ENCODE measurements at regions not wholly inside any gene's neighbourhood (a gene's known extent, or its start where the extent isn't known, plus 50 kb on each side); places are given as distances from the start of the nearest gene placed in this dataset.
"Not testable (repeated sequence)": the region's sequence is repeated elsewhere in the genome, so short reads cannot be mapped to it uniquely, and the experiment has no call there.

- DNase-seq (ENCODE audit: low spot score): no peak
Observed at GRCh38 chr7:17090751-17091150, 207.7 kb upstream of the AHR start.

- DNase-seq (ENCODE audit: low spot score): no peak
Observed at GRCh38 chr7:17093461-17093860, 205.0 kb upstream of the AHR start.

GRCh38 chr7:17094963-17095574 lies 203.4 kb upstream of the AHR start:
- no peak for DNase-seq (ENCODE audit: low spot score)

GRCh38 chr7:17095931-17096330 lies 202.5 kb upstream of the AHR start:
- no peak for DNase-seq (ENCODE audit: low spot score)

GRCh38 chr7:17097668-17098297 lies 200.7 kb upstream of the AHR start:
- no peak for DNase-seq (ENCODE audit: low spot score)

GRCh38 chr7:17098515-17098914 lies 199.9 kb upstream of the AHR start:
- DNase-seq (ENCODE audit: low spot score): no peak

- DNase-seq (ENCODE audit: low spot score): peak; percentile 84
Observed at GRCh38 chr7:17099083-17099973, 199.1 kb upstream of the AHR start.

- DNase-seq (ENCODE audit: low spot score): not testable (repeated sequence)
Observed at GRCh38 chr7:17099974-17100509, 198.4 kb upstream of the AHR start.

GRCh38 chr7:17101207-17101696 lies 197.2 kb upstream of the AHR start:
- DNase-seq (ENCODE audit: low spot score): no peak

GRCh38 chr7:17103170-17103569 lies 195.3 kb upstream of the AHR start:
- no peak for DNase-seq (ENCODE audit: low spot score)

GRCh38 chr7:17103984-17104383 lies 194.5 kb upstream of the AHR start:
- DNase-seq (ENCODE audit: low spot score): no peak

GRCh38 chr7:17104419-17104818 lies 194.0 kb upstream of the AHR start:
- no peak for DNase-seq (ENCODE audit: low spot score)

GRCh38 chr7:17105701-17106100 lies 192.8 kb upstream of the AHR start:
- no peak for DNase-seq (ENCODE audit: low spot score)

GRCh38 chr7:17108049-17108584 lies 190.3 kb upstream of the AHR start:
- no peak for DNase-seq (ENCODE audit: low spot score)

- no peak for DNase-seq (ENCODE audit: low spot score)
Observed at GRCh38 chr7:17109020-17109419, 189.4 kb upstream of the AHR start.

GRCh38 chr7:17113770-17114169 lies 184.7 kb upstream of the AHR start:
- DNase-seq (ENCODE audit: low spot score): not testable (repeated sequence)

- no peak for DNase-seq (ENCODE audit: low spot score)
Observed at GRCh38 chr7:17118412-17118811, 180.0 kb upstream of the AHR start.

GRCh38 chr7:17120756-17121155 lies 177.7 kb upstream of the AHR start:
- DNase-seq (ENCODE audit: low spot score): no peak

GRCh38 chr7:17121671-17122070 lies 176.8 kb upstream of the AHR start:
- DNase-seq (ENCODE audit: low spot score): no peak

- no peak for DNase-seq (ENCODE audit: low spot score)
Observed at GRCh38 chr7:17123020-17123419, 175.4 kb upstream of the AHR start.

- DNase-seq (ENCODE audit: low spot score): no peak
Observed at GRCh38 chr7:17126413-17127268, 171.8 kb upstream of the AHR start.
